Hepatocyte (in vitro differentiated cells): ENCODE measurements at regions not wholly inside any gene's neighbourhood (a gene's known extent, or its start where the extent isn't known, plus 50 kb on each side); places are given as distances from the start of the nearest gene placed in this dataset.

Experiments used
- DNase-seq: peaks from one replicate; pipeline ENCODE4 v3.0.0-alpha.2; 2016; ENCODE audit warnings: low spot score
- H2AFZ ChIP-seq: fragments of 200-600 bp; sonication (generic); 2 replicates; pipeline ENCODE4 v1.6.0; 2016; ENCODE audit warnings: antibody characterized with exemption, mild to moderate bottlenecking
- H3K27ac ChIP-seq: fragments of 200-600 bp; sonication (generic); 2 replicates; pipeline ENCODE4 v1.5.1; 2016; ENCODE audit warnings: mild to moderate bottlenecking
- H3K27me3 ChIP-seq: fragments of 200-600 bp; sonication (generic); 2 replicates; pipeline ENCODE4 v1.6.1; 2016
- H3K36me3 ChIP-seq: fragments of 200-600 bp; sonication (generic); replicated peaks from 2 replicates; pipeline ENCODE4 v1.5.1; 2016; ENCODE audit warnings: low read depth; ENCODE audit not compliant: insufficient read depth
- H3K4me1 ChIP-seq: fragments of 200-600 bp; sonication (generic); 2 replicates; pipeline ENCODE4 v1.5.1; 2016; ENCODE audit warnings: mild to moderate bottlenecking, moderate library complexity; ENCODE audit not compliant: insufficient read depth
- H3K4me2 ChIP-seq: fragments of 200-600 bp; sonication (generic); 2 replicates; pipeline ENCODE4 v1.6.0; 2016
- H3K4me3 ChIP-seq: fragments of 200-600 bp; sonication (generic); 2 replicates; pipeline ENCODE4 v1.5.1; 2016; ENCODE audit warnings: mild to moderate bottlenecking
- H3K79me2 ChIP-seq: fragments of 200-600 bp; sonication (generic); 2 replicates; pipeline ENCODE4 v1.6.0; 2017; ENCODE audit warnings: mild to moderate bottlenecking
- H3K9me2 ChIP-seq: fragments of 200-600 bp; sonication (generic); replicated peaks from 2 replicates; pipeline ENCODE4 v1.6.0; 2017; ENCODE audit warnings: mild to moderate bottlenecking; ENCODE audit not compliant: insufficient read depth
- H3K9me3 ChIP-seq: fragments of 200-600 bp; sonication (generic); 2 replicates; pipeline ENCODE4 v1.5.1; 2016; ENCODE audit warnings: low read depth, mild to moderate bottlenecking
- H4K20me1 ChIP-seq: fragments of 200-600 bp; sonication (generic); 2 replicates; pipeline ENCODE4 v1.6.0; 2016; ENCODE audit warnings: mild to moderate bottlenecking; ENCODE audit not compliant: insufficient read depth, poor library complexity, severe bottlenecking
- CTCF ChIP-seq: fragments of 200-600 bp; sonication (generic); IDR thresholded peaks from 2 replicates; pipeline ENCODE4 v1.5.1; 2016; ENCODE audit warnings: antibody characterized with exemption, mild to moderate bottlenecking; ENCODE audit not compliant: poor library complexity
- EZH2 ChIP-seq: fragments of 200-600 bp; sonication (generic); IDR thresholded peaks from 2 replicates; pipeline ENCODE4 v1.6.1; 2016; ENCODE audit warnings: antibody characterized with exemption, mild to moderate bottlenecking, borderline replicate concordance
- EZH2phosphoT487 ChIP-seq: fragments of 200-600 bp; sonication (generic); IDR thresholded peaks from one replicate; pipeline ENCODE4 v1.6.1; 2018; ENCODE audit warnings: antibody characterized with exemption, mild to moderate bottlenecking, low read depth, moderate library complexity; ENCODE audit not compliant: unreplicated experiment, severe bottlenecking
- WGBS: methylation state at CpG from one replicate; pipeline ENCODE4 v1.1.6; 2016; ENCODE audit warnings: low lambda C conversion rate; ENCODE audit errors: missing lambda C conversion rate; 5-methylcytosine and 5-hydroxymethylcytosine counted together

- WGBS, result 64% methylated on average over 3 of the region's 3 CpGs
Observed at GRCh38 chr10:33722067-33722466, 387.6 kb upstream of the NRP1 start.

GRCh38 chr10:33721509-33721908 lies 387.0 kb upstream of the NRP1 start:
- 95% methylated on average over 7 of the region's 7 CpGs for WGBS

More at GRCh38 chr10:33722067-33722466, 387.6 kb upstream of the NRP1 start:
- H3K9me2 ChIP-seq, result no peaks in the 10 kb centered on the region
- no peak for DNase-seq
- no peak overlapping the region for H3K4me2 ChIP-seq
- H3K9me3 ChIP-seq, result no peaks in the 10 kb centered on the region
- no peak for TF ChIP-seq EZH2phosphoT487
- TF ChIP-seq EZH2, result no peak
- no peak for TF ChIP-seq CTCF
- no peak overlapping the region for H2AFZ ChIP-seq
- H3K79me2 ChIP-seq, result no peaks in the 10 kb centered on the region
- no peak overlapping the region for H3K27ac ChIP-seq
- H4K20me1 ChIP-seq, result no peaks in the 10 kb centered on the region
- H3K27me3 ChIP-seq, result no peaks in the 10 kb centered on the region
- H3K36me3 ChIP-seq, result no peaks in the 10 kb centered on the region
- no peak overlapping the region for H3K4me3 ChIP-seq
- no peaks in the 10 kb centered on the region for H3K4me1 ChIP-seq

GRCh38 chr10:33720161-33720560 lies 385.7 kb upstream of the NRP1 start:
- Histone ChIP-seq H3K4me3 (no peak overlapping the region), H3K4me1 (no peaks in the 10 kb centered on the region), H3K27ac (no peak overlapping the region), H3K79me2 (no peaks in the 10 kb centered on the region), H3K9me3 (peaks cover 3% of the 10 kb centered on the region), H3K4me2 (no peak overlapping the region), H3K36me3 (peaks cover 6% of the 10 kb centered on the region), H3K27me3 (no peaks in the 10 kb centered on the region), H3K9me2 (no peaks in the 10 kb centered on the region), H2AFZ (no peak overlapping the region), H4K20me1 (no peaks in the 10 kb centered on the region)
- 93% methylated on average over 2 of the region's 2 CpGs for WGBS
- no peak for DNase-seq
- TF ChIP-seq CTCF (no peak), EZH2 (no peak), EZH2phosphoT487 (no peak)

More at GRCh38 chr10:33721509-33721908, 387.0 kb upstream of the NRP1 start:
- TF ChIP-seq CTCF (no peak), EZH2phosphoT487 (no peak), EZH2 (no peak)
- DNase-seq, result no peak
- no peak overlapping the region for H2AFZ ChIP-seq
- no peak overlapping the region for H3K4me2 ChIP-seq
- no peak overlapping the region for H3K27ac ChIP-seq
- H3K9me3 ChIP-seq, result no peaks in the 10 kb centered on the region
- H3K9me2 ChIP-seq, result no peaks in the 10 kb centered on the region
- no peaks in the 10 kb centered on the region for H3K27me3 ChIP-seq
- H3K79me2 ChIP-seq, result no peaks in the 10 kb centered on the region
- no peaks in the 10 kb centered on the region for H3K36me3 ChIP-seq
- no peak overlapping the region for H3K4me3 ChIP-seq
- no peaks in the 10 kb centered on the region for H3K4me1 ChIP-seq
- no peaks in the 10 kb centered on the region for H4K20me1 ChIP-seq
